ENCODE measurements at regions not wholly inside any gene's neighbourhood (a gene's known extent, or its start where the extent isn't known, plus 50 kb on each side); places are given as distances from the start of the nearest gene placed in this dataset.

DNA sequence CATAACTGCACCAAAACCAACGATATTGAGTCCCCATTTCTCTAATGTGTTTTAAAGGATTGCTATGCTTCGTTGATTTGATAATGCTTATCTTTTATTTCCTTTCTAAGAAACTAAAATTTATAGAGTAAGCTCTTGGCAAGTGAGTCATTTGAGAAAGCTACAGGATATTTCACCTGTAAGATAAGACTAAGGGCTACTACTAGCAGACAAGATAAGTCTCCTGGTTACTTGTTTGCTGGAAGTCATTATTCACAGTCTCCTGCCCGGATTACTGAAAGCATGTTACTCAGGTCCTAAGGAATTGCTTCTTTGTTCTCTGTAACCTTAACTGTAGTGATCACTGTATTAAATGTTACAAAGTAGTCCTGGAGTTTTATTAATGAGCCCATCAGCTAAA, 315.9 kb upstream of the RASA1 start:
- Histone ChIP-seq H3K4me3 (ENCODE audit: low read length in 3 of 3) (no peak overlapping the region), H3K4me1 (ENCODE audit: control insufficient read depth in 3 of 3, insufficient read depth in 3 of 3, low read length in 3 of 3) (no peaks in the 10 kb centered on the region), H3K27me3 (ENCODE audit: control insufficient read depth in 3 of 3, insufficient read depth in 3 of 3, low read length in 3 of 3) (no peaks in the 10 kb centered on the region), H3K9ac (ENCODE audit: low read depth in 1 of 3, low read length in 3 of 3) (no peak overlapping the region), H3K36me3 (ENCODE audit: control insufficient read depth in 3 of 3, insufficient read depth in 3 of 3, low read length in 3 of 3) (no peaks in the 10 kb centered on the region), H3K27ac (ENCODE audit: low read depth, low read length) (no peak overlapping the region), H3K9me3 (ENCODE audit: control insufficient read depth in 3 of 3, low read length in 3 of 3) (no peaks in the 10 kb centered on the region)

DNA sequence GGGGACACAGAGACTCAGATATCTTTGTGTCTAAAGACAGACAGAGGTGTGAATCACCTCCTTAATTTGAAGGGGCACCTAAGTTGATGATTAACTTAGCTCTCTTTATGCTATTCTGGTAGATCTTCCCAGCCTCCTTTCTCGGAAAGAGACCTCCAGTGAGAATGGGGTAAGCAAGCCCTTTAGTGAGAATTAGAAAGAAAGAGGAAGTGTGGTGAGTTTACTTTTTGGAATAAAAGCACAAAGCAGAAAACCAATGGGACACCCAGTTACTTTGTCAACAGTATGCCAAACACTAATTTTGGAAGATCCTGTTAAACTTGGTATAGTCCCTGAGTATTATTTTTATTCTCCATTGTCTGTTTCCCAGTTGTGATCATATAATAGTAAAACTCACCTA, 302.8 kb upstream of the RASA1 start:
- Histone ChIP-seq H3K27me3 (ENCODE audit: control insufficient read depth in 3 of 3, insufficient read depth in 3 of 3, low read length in 3 of 3) (no peaks in the 10 kb centered on the region), H3K4me3 (ENCODE audit: low read length in 3 of 3) (no peak overlapping the region), H3K36me3 (ENCODE audit: control insufficient read depth in 3 of 3, insufficient read depth in 3 of 3, low read length in 3 of 3) (no peaks in the 10 kb centered on the region), H3K4me1 (ENCODE audit: control insufficient read depth in 3 of 3, insufficient read depth in 3 of 3, low read length in 3 of 3) (no peaks in the 10 kb centered on the region), H3K27ac (ENCODE audit: low read depth, low read length) (no peak overlapping the region), H3K9ac (ENCODE audit: low read depth in 1 of 3, low read length in 3 of 3) (no peak overlapping the region), H3K9me3 (ENCODE audit: control insufficient read depth in 3 of 3, low read length in 3 of 3) (no peaks in the 10 kb centered on the region)

DNA sequence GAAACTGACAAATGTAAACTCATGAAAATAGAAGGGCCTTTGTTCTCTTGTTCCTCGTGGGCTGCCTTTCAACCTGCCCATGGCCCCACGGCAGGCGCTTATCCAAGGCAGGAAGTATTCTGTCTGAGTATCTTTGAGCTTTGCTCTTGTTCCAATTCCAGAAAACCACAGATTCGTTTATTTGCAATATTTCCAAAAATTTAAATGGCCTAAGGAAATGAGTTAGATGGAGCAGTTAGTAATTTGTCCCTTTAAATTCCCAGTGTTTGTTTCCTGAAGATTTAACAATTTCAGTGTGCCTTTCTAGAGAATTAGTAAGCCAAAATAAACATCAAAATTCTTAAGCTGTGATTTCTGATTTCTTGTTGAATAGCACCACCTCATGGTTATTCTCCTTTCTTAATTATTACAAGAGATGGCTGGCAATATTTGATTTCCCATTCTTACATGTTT, 299.4 kb upstream of the RASA1 start:
- no peaks in the 10 kb centered on the region for H3K36me3 ChIP-seq (ENCODE audit: control insufficient read depth in 3 of 3, insufficient read depth in 3 of 3, low read length in 3 of 3)
- no peak overlapping the region for H3K27ac ChIP-seq (ENCODE audit: low read depth, low read length)
- H3K9ac ChIP-seq (ENCODE audit: low read depth in 1 of 3, low read length in 3 of 3) = no peak overlapping the region
- no peaks in the 10 kb centered on the region for H3K27me3 ChIP-seq (ENCODE audit: control insufficient read depth in 3 of 3, insufficient read depth in 3 of 3, low read length in 3 of 3)
- no peak overlapping the region for H3K4me3 ChIP-seq (ENCODE audit: low read length in 3 of 3)
- no peaks in the 10 kb centered on the region for H3K9me3 ChIP-seq (ENCODE audit: control insufficient read depth in 3 of 3, low read length in 3 of 3)
- H3K4me1 ChIP-seq (ENCODE audit: control insufficient read depth in 3 of 3, insufficient read depth in 3 of 3, low read length in 3 of 3) = no peaks in the 10 kb centered on the region

DNA sequence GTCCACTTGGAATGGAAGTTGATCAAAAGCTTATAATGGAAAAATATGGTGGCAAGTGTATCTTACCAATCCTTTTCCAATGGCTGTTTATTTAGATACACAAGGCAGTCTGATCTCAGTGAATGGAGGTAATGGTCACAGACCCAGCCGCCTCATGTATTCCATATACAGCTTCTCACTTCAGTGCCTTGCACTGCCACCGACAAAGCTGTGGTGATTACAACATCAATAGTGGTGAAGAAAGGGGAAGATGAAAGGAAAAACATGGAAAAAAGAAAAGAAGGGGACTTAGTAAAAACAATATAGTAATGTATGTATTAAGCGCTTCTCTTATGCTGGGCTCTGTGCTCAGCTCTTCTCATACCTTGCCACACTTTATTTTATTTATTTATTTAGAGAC, 297.3 kb upstream of the RASA1 start:
- H3K9ac ChIP-seq (ENCODE audit: low read depth in 1 of 3, low read length in 3 of 3) = no peak overlapping the region
- H3K9me3 ChIP-seq (ENCODE audit: control insufficient read depth in 3 of 3, low read length in 3 of 3) = no peaks in the 10 kb centered on the region
- H3K4me1 ChIP-seq (ENCODE audit: control insufficient read depth in 3 of 3, insufficient read depth in 3 of 3, low read length in 3 of 3) = no peaks in the 10 kb centered on the region
- H3K27ac ChIP-seq (ENCODE audit: low read depth, low read length) = no peak overlapping the region
- H3K27me3 ChIP-seq (ENCODE audit: control insufficient read depth in 3 of 3, insufficient read depth in 3 of 3, low read length in 3 of 3) = no peaks in the 10 kb centered on the region
- H3K36me3 ChIP-seq (ENCODE audit: control insufficient read depth in 3 of 3, insufficient read depth in 3 of 3, low read length in 3 of 3) = no peaks in the 10 kb centered on the region
- no peak overlapping the region for H3K4me3 ChIP-seq (ENCODE audit: low read length in 3 of 3)

DNA sequence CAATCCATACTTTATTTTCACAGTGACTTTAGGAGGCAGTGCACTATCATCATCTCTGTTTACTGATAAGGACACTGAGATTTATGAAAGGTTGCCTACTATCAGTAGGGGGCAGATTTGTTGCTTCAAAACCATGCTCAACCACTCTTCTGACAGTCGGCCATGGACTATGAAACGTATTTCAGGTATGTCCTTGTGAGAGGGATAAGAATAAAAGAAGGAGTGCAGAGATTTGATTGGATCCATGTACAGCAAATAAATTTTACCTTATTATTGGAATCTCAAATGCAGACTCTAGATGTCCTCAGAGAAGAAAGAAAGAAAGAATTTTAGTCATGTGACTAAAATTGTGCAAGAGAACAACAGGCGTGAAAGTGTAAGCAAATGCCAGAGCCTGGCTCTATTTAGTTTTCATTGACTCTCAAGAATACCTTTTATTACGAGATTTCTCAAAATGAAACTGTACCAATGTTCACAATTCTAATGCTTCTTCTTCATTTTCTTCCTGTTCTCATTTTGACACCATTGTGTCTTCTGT, 296.6 kb upstream of the RASA1 start:
- no peak overlapping the region for H3K27ac ChIP-seq (ENCODE audit: low read depth, low read length)
- no peak overlapping the region for H3K4me3 ChIP-seq (ENCODE audit: low read length in 3 of 3)
- H3K27me3 ChIP-seq (ENCODE audit: control insufficient read depth in 3 of 3, insufficient read depth in 3 of 3, low read length in 3 of 3) = no peaks in the 10 kb centered on the region

DNA sequence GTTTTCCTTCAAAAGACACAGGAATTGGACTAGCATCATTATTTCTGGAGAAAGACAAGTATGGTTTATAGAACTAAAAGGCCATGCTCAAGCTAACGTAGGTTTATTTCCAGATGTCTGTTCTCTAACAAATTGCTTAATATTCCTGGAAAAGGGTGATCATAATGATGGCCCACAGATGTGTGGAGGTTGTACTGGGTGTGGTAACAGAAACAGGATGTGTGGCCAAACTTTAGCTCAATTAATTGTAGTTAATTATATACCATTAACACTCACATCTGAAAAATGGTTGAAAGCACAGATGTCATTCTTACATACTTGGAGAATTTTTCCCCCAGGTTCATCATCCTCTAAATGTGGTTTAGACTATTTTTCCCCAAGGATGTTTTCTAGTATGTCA, 292.7 kb upstream of the RASA1 start:
- Histone ChIP-seq H3K27ac (ENCODE audit: low read depth, low read length) (no peak overlapping the region), H3K4me1 (ENCODE audit: control insufficient read depth in 3 of 3, insufficient read depth in 3 of 3, low read length in 3 of 3) (no peaks in the 10 kb centered on the region), H3K9me3 (ENCODE audit: control insufficient read depth in 3 of 3, low read length in 3 of 3) (no peaks in the 10 kb centered on the region)

More for the DNA sequence above, 296.6 kb upstream of the RASA1 start:
- Histone ChIP-seq H3K4me1 (ENCODE audit: control insufficient read depth in 3 of 3, insufficient read depth in 3 of 3, low read length in 3 of 3) (no peaks in the 10 kb centered on the region), H3K36me3 (ENCODE audit: control insufficient read depth in 3 of 3, insufficient read depth in 3 of 3, low read length in 3 of 3) (no peaks in the 10 kb centered on the region), H3K9ac (ENCODE audit: low read depth in 1 of 3, low read length in 3 of 3) (no peak overlapping the region), H3K9me3 (ENCODE audit: control insufficient read depth in 3 of 3, low read length in 3 of 3) (no peaks in the 10 kb centered on the region)

DNA sequence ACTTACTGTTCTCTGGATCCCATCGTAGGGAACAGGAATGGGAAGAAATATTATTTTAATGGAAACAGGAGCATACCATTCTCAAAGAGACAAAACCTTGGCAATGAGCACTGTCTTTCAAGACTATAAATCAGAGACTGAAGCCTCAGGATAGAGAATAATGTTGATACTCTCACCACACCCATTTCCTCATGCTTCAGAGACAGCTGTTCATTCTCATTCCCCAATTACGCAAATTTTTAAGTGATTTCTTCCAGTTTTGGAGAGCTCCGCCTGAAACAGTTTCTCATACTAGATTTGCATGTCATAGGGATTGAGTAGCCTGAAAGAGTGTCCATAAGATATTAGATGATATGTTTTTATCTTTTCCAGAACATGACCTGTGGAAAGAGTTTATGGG, 290.5 kb upstream of the RASA1 start:
- Histone ChIP-seq H3K4me3 (ENCODE audit: low read length in 3 of 3) (no peak overlapping the region), H3K27me3 (ENCODE audit: control insufficient read depth in 3 of 3, insufficient read depth in 3 of 3, low read length in 3 of 3) (no peaks in the 10 kb centered on the region), H3K9me3 (ENCODE audit: control insufficient read depth in 3 of 3, low read length in 3 of 3) (peaks cover 0 to 2% (median 0%) of the 10 kb centered on the region in 3 donors), H3K27ac (ENCODE audit: low read depth, low read length) (no peak overlapping the region), H3K4me1 (ENCODE audit: control insufficient read depth in 3 of 3, insufficient read depth in 3 of 3, low read length in 3 of 3) (no peaks in the 10 kb centered on the region), H3K36me3 (ENCODE audit: control insufficient read depth in 3 of 3, insufficient read depth in 3 of 3, low read length in 3 of 3) (no peaks in the 10 kb centered on the region), H3K9ac (ENCODE audit: low read depth in 1 of 3, low read length in 3 of 3) (no peak overlapping the region)

More for the DNA sequence above, 292.7 kb upstream of the RASA1 start:
- Histone ChIP-seq H3K4me3 (ENCODE audit: low read length in 3 of 3) (no peak overlapping the region), H3K36me3 (ENCODE audit: control insufficient read depth in 3 of 3, insufficient read depth in 3 of 3, low read length in 3 of 3) (no peaks in the 10 kb centered on the region), H3K9ac (ENCODE audit: low read depth in 1 of 3, low read length in 3 of 3) (no peak overlapping the region), H3K27me3 (ENCODE audit: control insufficient read depth in 3 of 3, insufficient read depth in 3 of 3, low read length in 3 of 3) (no peaks in the 10 kb centered on the region)

DNA sequence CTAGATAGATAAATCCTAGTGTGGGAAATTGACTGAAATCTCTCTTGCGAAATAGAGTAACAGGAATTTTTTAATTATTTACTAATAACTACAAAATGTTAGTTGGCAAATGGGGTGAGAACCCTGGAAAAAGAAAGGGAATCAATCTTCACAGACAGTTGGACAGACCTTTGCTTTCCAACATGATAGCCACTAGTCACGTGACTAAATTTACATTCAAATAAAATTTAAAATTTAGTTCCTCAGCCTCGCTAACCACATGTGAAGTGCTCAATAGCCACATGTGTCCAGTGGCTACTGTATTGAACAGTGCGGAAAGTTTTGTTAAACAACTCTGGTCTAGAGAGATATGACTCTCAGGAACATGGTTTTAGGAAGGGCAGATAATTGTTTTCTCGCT, 289.9 kb upstream of the RASA1 start:
- no peaks in the 10 kb centered on the region for H3K27me3 ChIP-seq (ENCODE audit: control insufficient read depth in 3 of 3, insufficient read depth in 3 of 3, low read length in 3 of 3)
- H3K27ac ChIP-seq (ENCODE audit: low read depth, low read length) = no peak overlapping the region
- H3K9me3 ChIP-seq (ENCODE audit: control insufficient read depth in 3 of 3, low read length in 3 of 3) = peaks cover 0 to 2% (median 0%) of the 10 kb centered on the region in 3 donors
- no peaks in the 10 kb centered on the region for H3K4me1 ChIP-seq (ENCODE audit: control insufficient read depth in 3 of 3, insufficient read depth in 3 of 3, low read length in 3 of 3)
- H3K36me3 ChIP-seq (ENCODE audit: control insufficient read depth in 3 of 3, insufficient read depth in 3 of 3, low read length in 3 of 3) = no peaks in the 10 kb centered on the region
- no peak overlapping the region for H3K9ac ChIP-seq (ENCODE audit: low read depth in 1 of 3, low read length in 3 of 3)
- no peak overlapping the region for H3K4me3 ChIP-seq (ENCODE audit: low read length in 3 of 3)

DNA sequence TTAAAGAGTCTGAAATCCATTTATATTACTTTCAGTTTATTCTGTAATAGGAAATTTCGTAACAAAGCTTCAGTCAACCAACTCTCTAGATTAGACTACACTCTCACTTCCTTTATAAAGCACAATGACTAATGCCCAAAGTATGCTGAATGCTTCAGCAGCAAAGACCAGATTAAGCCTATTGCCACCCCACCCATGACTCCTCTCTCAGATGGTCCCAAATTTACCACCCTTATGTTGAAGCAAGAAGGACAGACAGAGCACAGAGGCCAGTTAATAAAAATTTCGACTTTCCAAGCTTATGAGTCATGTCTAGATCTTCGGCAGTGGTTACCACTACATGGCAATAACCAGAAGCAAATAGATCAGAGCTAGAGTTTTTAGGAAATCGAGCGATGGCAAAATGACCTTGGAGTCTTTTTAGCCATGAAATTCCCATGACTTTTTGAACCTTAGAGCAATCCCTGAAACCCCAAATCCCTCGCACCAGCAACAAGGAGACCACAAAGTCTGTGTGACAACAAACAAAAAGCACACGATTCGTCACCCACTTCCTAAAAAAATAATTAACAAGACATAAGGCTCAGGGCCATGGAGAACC, 287.8 kb upstream of the RASA1 start:
- Histone ChIP-seq H3K9ac (ENCODE audit: low read depth in 1 of 3, low read length in 3 of 3) (no peak overlapping the region), H3K4me1 (ENCODE audit: control insufficient read depth in 3 of 3, insufficient read depth in 3 of 3, low read length in 3 of 3) (no peaks in the 10 kb centered on the region), H3K36me3 (ENCODE audit: control insufficient read depth in 3 of 3, insufficient read depth in 3 of 3, low read length in 3 of 3) (no peaks in the 10 kb centered on the region), H3K27me3 (ENCODE audit: control insufficient read depth in 3 of 3, insufficient read depth in 3 of 3, low read length in 3 of 3) (no peaks in the 10 kb centered on the region), H3K27ac (ENCODE audit: low read depth, low read length) (peak overlapping the region; percentile 22), H3K4me3 (ENCODE audit: low read length in 3 of 3) (no peak overlapping the region), H3K9me3 (ENCODE audit: control insufficient read depth in 3 of 3, low read length in 3 of 3) (peaks cover 0 to 2% (median 0%) of the 10 kb centered on the region in 3 donors)

DNA sequence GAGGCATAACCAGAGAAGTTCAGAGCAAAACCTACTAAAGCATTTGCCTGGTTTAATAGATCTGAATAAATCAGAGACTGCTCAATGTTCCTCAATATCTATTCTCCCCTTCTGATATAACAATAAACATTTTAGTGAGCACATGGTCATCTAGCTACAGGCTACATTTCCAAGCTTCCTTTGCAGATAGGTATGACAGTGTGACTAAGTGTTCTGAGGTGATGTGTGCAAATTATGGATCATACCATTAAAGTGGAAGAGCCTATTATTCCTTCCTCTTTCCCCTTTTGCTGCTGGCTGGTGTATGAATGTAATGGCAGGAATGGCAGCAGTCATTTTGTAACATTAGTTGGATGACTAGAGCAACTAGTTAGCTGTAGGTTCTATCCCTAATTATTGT, 285.8 kb upstream of the RASA1 start:
- Histone ChIP-seq H3K27ac (ENCODE audit: low read depth, low read length) (no peak overlapping the region), H3K36me3 (ENCODE audit: control insufficient read depth in 3 of 3, insufficient read depth in 3 of 3, low read length in 3 of 3) (no peaks in the 10 kb centered on the region), H3K4me3 (ENCODE audit: low read length in 3 of 3) (no peak overlapping the region), H3K4me1 (ENCODE audit: control insufficient read depth in 3 of 3, insufficient read depth in 3 of 3, low read length in 3 of 3) (no peaks in the 10 kb centered on the region), H3K9me3 (ENCODE audit: control insufficient read depth in 3 of 3, low read length in 3 of 3) (peaks cover 0 to 2% (median 0%) of the 10 kb centered on the region in 3 donors), H3K9ac (ENCODE audit: low read depth in 1 of 3, low read length in 3 of 3) (no peak overlapping the region), H3K27me3 (ENCODE audit: control insufficient read depth in 3 of 3, insufficient read depth in 3 of 3, low read length in 3 of 3) (no peaks in the 10 kb centered on the region)

Measured in skeletal muscle tissue (tissue), 3 donors.